Naive thymus-derived CD4-positive, alpha-beta T cell (primary cell): ENCODE measurements at regions not wholly inside any gene's neighbourhood (a gene's known extent, or its start where the extent isn't known, plus 50 kb on each side); places are given as distances from the start of the nearest gene placed in this dataset.
A peak's percentile ranks its signal among the peaks of the same experiment; 100 is the strongest.

Experiments
- ATAC-seq: fragments of 150-1000 bp; cut with Tn5 transposase; 2 replicates; pipeline ENCODE4 v1.10.0; 2021; ENCODE audit warnings: mild to moderate bottlenecking, moderate library complexity
- CTCF ChIA-PET: fragments of 350-600 bp; sonication (Branson Sonifier 250); formaldehyde crosslinking; loops from one replicate; lab custom pipeline; 2021; ENCODE audit warnings: antibody characterized with exemption; lab: Charles Lee
- POLR2A ChIA-PET: fragments of 350-600 bp; sonication (Branson Sonifier 250); formaldehyde crosslinking; loops from one replicate; lab custom pipeline; 2021; ENCODE audit warnings: antibody characterized with exemption, inconsistent platforms; lab: Charles Lee
- DNase-seq, 9 donors: peaks; one replicate each; pipeline versions ENCODE4 v3.0.0 to v3.0.0-alpha.2; 2020 to 2022; ENCODE audit warnings: mixed read lengths in 1 of 9
- H3K27ac ChIP-seq: one replicate; pipeline ENCODE4 v1.7.0; 2013; ENCODE audit warnings: mild to moderate bottlenecking, low read depth, low read length, moderate library complexity
- H3K27me3 ChIP-seq, 2 donors: one replicate each; pipeline ENCODE4 v1.7.0; 2013; ENCODE audit warnings: low read length in 2 of 2, mild to moderate bottlenecking in 2 of 2, moderate library complexity in 2 of 2; ENCODE audit not compliant: control insufficient read depth in 2 of 2, insufficient read depth in 2 of 2
- H3K36me3 ChIP-seq, 3 experiments: 1 replicate in 2 of 3; 2 replicates in 1 of 3; pipeline ENCODE4 v1.7.0; 2013; ENCODE audit warnings: low read length in 3 of 3, mild to moderate bottlenecking in 3 of 3, moderate library complexity in 1 of 3; ENCODE audit not compliant: insufficient read depth in 3 of 3, control insufficient read depth in 2 of 3
- H3K4me1 ChIP-seq, 2 donors: one replicate each; pipeline ENCODE4 v1.7.0; 2013; ENCODE audit warnings: low read length in 2 of 2, mild to moderate bottlenecking in 2 of 2, moderate library complexity in 1 of 2; ENCODE audit not compliant: control insufficient read depth in 2 of 2, insufficient read depth in 2 of 2
- H3K4me3 ChIP-seq: 2 replicates; pipeline ENCODE4 v1.7.0; 2013; ENCODE audit warnings: mild to moderate bottlenecking, low read length
- H3K9me3 ChIP-seq, 3 experiments: 1 replicate in 2 of 3; 2 replicates in 1 of 3; pipeline ENCODE4 v1.7.0; 2013; ENCODE audit warnings: low read length in 3 of 3; ENCODE audit not compliant: control insufficient read depth in 2 of 3
- H3K27ac Mint-ChIP-seq, 9 donors: one replicate each; pipeline ENCODE4 v1.8.0; 2020 to 2022; ENCODE audit warnings: mixed read lengths in 9 of 9, mild to moderate bottlenecking in 8 of 9, moderate library complexity in 5 of 9, inconsistent platforms in 2 of 9
- H3K27me3 Mint-ChIP-seq, 5 donors: one replicate each; pipeline ENCODE4 v1.8.0; 2021 to 2022; ENCODE audit warnings: mixed read lengths in 5 of 5, mild to moderate bottlenecking in 1 of 5
- H3K36me3 Mint-ChIP-seq, 5 donors: one replicate each; pipeline ENCODE4 v1.8.0; 2020 to 2022; ENCODE audit warnings: mixed read lengths in 5 of 5, mild to moderate bottlenecking in 3 of 5, inconsistent platforms in 1 of 5
- H3K4me1 Mint-ChIP-seq, 7 donors: one replicate each; pipeline ENCODE4 v1.8.0; 2020 to 2022; ENCODE audit warnings: mixed read lengths in 7 of 7, mild to moderate bottlenecking in 3 of 7, inconsistent platforms in 1 of 7
- H3K4me3 Mint-ChIP-seq, 10 donors: one replicate each; pipeline ENCODE4 v1.8.0; 2020 to 2022; ENCODE audit warnings: mild to moderate bottlenecking in 10 of 10, mixed read lengths in 10 of 10, moderate library complexity in 6 of 10, inconsistent platforms in 2 of 10
- H3K9me3 Mint-ChIP-seq, 11 donors: one replicate each; pipeline ENCODE4 v1.8.0; 2020 to 2022; ENCODE audit warnings: mixed read lengths in 11 of 11, mild to moderate bottlenecking in 4 of 11, inconsistent platforms in 1 of 11, moderate library complexity in 1 of 11
- intact Hi-C, 2 donors: fragments of 100-400 bp; cut with micrococcal nuclease; formaldehyde crosslinking; loops; one replicate each; pipeline ENCODE4 v1.15.1; 2023

DNA sequence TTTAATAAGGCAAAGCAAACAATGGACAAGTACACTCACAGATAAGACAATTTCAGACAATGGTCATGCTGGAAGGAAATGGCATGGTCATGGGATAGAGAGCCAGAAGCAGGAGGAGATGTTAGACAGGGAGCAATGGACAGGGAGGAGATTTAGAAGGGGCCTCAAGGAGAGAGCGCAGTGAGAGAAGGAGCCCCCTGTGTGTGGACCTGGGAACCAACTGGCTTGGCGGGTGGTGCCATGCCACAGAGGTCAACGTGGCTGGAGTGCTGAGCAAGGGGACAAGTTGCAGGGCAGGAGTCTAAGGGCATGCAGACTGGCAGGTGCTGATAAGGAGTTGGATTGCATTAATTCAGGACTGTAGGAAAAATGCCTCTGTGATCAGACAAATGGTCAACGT, 75.3 kb upstream of the UQCRFS1 start:
- intact Hi-C loops, result no loop called here
- POLR2A ChIA-PET, result no interaction called here

DNA sequence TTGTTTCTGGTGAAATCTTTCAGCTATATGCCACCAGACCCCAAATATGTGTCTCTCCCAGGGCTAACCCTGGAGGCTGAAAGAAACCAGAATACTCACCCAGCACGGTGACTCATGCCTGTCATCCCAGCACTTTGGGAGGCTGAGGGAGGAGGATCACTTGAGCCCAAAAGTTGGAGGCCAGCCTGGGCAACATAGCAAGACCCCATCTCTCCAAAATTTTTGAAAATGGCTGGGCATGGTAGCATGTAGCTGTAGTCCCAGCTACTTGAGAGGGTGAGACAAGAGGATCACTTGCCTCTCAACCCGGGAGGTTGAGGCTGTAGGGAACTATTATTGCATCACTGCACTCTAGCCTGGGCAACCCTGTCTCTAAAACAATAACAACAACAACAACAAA, 76.1 kb upstream of the UQCRFS1 start:
- CTCF ChIA-PET, result no interaction called here
- Mint-ChIP-seq H3K27me3 (peaks cover 7 to 55% (median 23%) of the 10 kb centered on the region in 5 donors), H3K27ac (no peak overlapping the region), H3K36me3 (no peaks in the 10 kb centered on the region), H3K4me1 (peaks cover 0 to 2% (median 0%) of the 10 kb centered on the region in 7 donors), H3K4me3 (no peak overlapping the region), H3K9me3 (peaks cover 0 to 4% (median 0%) of the 10 kb centered on the region in 11 donors)
- no peak overlapping the region for H3K4me3 ChIP-seq
- DNase-seq (no peak), ATAC-seq (no peak)
- H3K27me3 ChIP-seq, result no peaks in the 10 kb centered on the region
- H3K27ac ChIP-seq, result no peak overlapping the region
- intact Hi-C loops, result no loop called here
- POLR2A ChIA-PET, result no interaction called here
- H3K9me3 ChIP-seq, result no peaks in the 10 kb centered on the region
- peaks cover 0 to 4% of the 10 kb centered on the region in 2 donors for H3K4me1 ChIP-seq
- no peaks in the 10 kb centered on the region for H3K36me3 ChIP-seq

More for the DNA sequence above, 75.3 kb upstream of the UQCRFS1 start:
- H3K27me3 Mint-ChIP-seq, result peaks cover 9 to 55% (median 22%) of the 10 kb centered on the region in 5 donors
- Histone ChIP-seq H3K4me3 (no peak overlapping the region), H3K27ac (no peak overlapping the region), H3K36me3 (no peaks in the 10 kb centered on the region), H3K9me3 (no peaks in the 10 kb centered on the region), H3K4me1 (no peaks in the 10 kb centered on the region), H3K27me3 (no peaks in the 10 kb centered on the region)
- peaks cover 0 to 4% (median 0%) of the 10 kb centered on the region in 11 donors for H3K9me3 Mint-ChIP-seq
- H3K27ac Mint-ChIP-seq, result no peak overlapping the region
- H3K4me3 Mint-ChIP-seq, result no peak overlapping the region
- H3K4me1 Mint-ChIP-seq, result peaks cover 0 to 2% (median 0%) of the 10 kb centered on the region in 7 donors
- ATAC-seq, result no peak
- no peaks in the 10 kb centered on the region for H3K36me3 Mint-ChIP-seq
- CTCF ChIA-PET, result no interaction called here
- DNase-seq, result no peak

- peaks cover 0 to 4% (median 0%) of the 10 kb centered on the region in 11 donors for H3K9me3 Mint-ChIP-seq
- H3K4me1 ChIP-seq, result peaks cover 0 to 4% of the 10 kb centered on the region in 2 donors
- H3K36me3 ChIP-seq, result no peaks in the 10 kb centered on the region
- no peak overlapping the region for H3K27ac ChIP-seq
- H3K4me3 ChIP-seq, result no peak overlapping the region
- intact Hi-C loops, result no loop called here
- H3K4me1 Mint-ChIP-seq, result peaks cover 0 to 2% (median 0%) of the 10 kb centered on the region in 7 donors
- DNase-seq (no peak), ATAC-seq (no peak)
- no peaks in the 10 kb centered on the region for H3K9me3 ChIP-seq
- H3K27me3 ChIP-seq, result no peaks in the 10 kb centered on the region
- CTCF ChIA-PET, result no interaction called here
- POLR2A ChIA-PET, result no interaction called here
- H3K4me3 Mint-ChIP-seq, result no peak overlapping the region
- H3K27ac Mint-ChIP-seq, result no peak overlapping the region
- no peaks in the 10 kb centered on the region for H3K36me3 Mint-ChIP-seq
- H3K27me3 Mint-ChIP-seq, result peaks cover 4 to 50% (median 23%) of the 10 kb centered on the region in 5 donors
Measured at GRCh38 chr19:29290853-29291252, 77.9 kb upstream of the UQCRFS1 start.

DNA sequence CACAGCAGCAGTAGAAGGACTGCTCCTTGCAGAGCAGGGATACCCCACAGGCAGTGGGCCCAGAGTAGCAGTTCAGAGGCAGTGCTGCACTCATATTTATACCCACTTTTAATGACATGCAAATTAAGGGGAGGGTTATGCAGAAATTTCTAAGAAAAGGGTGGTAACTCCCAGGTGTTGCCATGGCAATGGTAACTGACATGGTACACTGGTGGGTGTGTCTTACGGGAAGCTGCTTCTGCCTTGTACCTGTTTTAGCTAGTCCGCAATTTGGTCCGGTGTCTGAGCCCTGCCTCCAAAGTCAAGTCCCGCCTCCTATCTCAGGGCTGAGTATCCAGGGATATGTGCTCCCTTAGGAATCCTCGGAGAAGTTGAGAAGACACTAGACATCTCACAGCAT, 79.2 kb upstream of the UQCRFS1 start:
- H3K36me3 Mint-ChIP-seq, result no peaks in the 10 kb centered on the region
- Histone ChIP-seq H3K4me1 (peaks cover 0 to 4% of the 10 kb centered on the region in 2 donors), H3K4me3 (no peak overlapping the region), H3K9me3 (no peaks in the 10 kb centered on the region), H3K27ac (no peak overlapping the region), H3K27me3 (no peaks in the 10 kb centered on the region), H3K36me3 (no peaks in the 10 kb centered on the region)
- no peak for ATAC-seq
- H3K4me3 Mint-ChIP-seq, result no peak overlapping the region
- no peak overlapping the region for H3K27ac Mint-ChIP-seq
- intact Hi-C loops, result no loop called here
- ChIA-PET CTCF (no interaction called here), POLR2A (no interaction called here)
- H3K4me1 Mint-ChIP-seq, result peaks cover 0 to 2% (median 0%) of the 10 kb centered on the region in 7 donors
- H3K27me3 Mint-ChIP-seq, result peaks cover 2 to 50% (median 23%) of the 10 kb centered on the region in 5 donors
- DNase-seq, result no peak
- H3K9me3 Mint-ChIP-seq, result peaks cover 0 to 4% (median 0%) of the 10 kb centered on the region in 11 donors

DNA sequence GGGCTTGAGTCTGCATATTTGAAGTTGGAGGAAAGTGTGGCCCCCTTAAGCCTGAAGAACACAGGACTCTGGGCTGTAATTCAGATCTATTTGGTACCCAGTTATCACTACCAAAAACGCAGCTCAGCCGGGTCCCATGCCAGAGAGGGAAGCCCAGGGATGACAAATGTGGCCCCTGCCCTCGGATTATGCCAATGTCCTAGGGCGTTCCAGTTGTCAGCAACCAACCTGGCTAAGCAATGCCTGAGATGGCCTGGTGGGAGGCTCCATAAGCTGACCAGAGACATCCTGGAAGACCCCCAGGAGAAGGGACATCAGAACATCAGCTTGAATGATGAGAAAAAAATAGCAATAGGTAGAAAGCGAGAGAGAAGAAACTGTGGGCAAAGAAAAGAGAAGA, 79.6 kb upstream of the UQCRFS1 start:
- intact Hi-C loops, result no loop called here
- ChIA-PET POLR2A (no interaction called here), CTCF (no interaction called here)
- Mint-ChIP-seq H3K4me1 (peaks cover 0 to 2% (median 0%) of the 10 kb centered on the region in 7 donors), H3K27ac (peak overlapping the region in 1 of 9 donors; percentile 22), H3K9me3 (peaks cover 0 to 4% (median 0%) of the 10 kb centered on the region in 11 donors), H3K36me3 (no peaks in the 10 kb centered on the region), H3K27me3 (peaks cover 2 to 49% (median 23%) of the 10 kb centered on the region in 5 donors), H3K4me3 (no peak overlapping the region)
- no peak for DNase-seq
- Histone ChIP-seq H3K9me3 (no peaks in the 10 kb centered on the region), H3K4me1 (peaks cover 0 to 4% of the 10 kb centered on the region in 2 donors), H3K36me3 (no peaks in the 10 kb centered on the region), H3K27me3 (no peaks in the 10 kb centered on the region), H3K4me3 (no peak overlapping the region), H3K27ac (no peak overlapping the region)
- no peak for ATAC-seq

- DNase-seq (no peak), ATAC-seq (no peak)
- H3K9me3 Mint-ChIP-seq, result peaks cover 0 to 2% (median 0%) of the 10 kb centered on the region in 11 donors
- Histone ChIP-seq H3K27ac (no peak overlapping the region), H3K36me3 (no peaks in the 10 kb centered on the region), H3K9me3 (no peaks in the 10 kb centered on the region), H3K27me3 (no peaks in the 10 kb centered on the region), H3K4me3 (no peak overlapping the region), H3K4me1 (peaks cover 0 to 4% of the 10 kb centered on the region in 2 donors)
- CTCF ChIA-PET, result no interaction called here
- H3K36me3 Mint-ChIP-seq, result no peaks in the 10 kb centered on the region
- H3K4me1 Mint-ChIP-seq, result peaks cover 0 to 2% (median 0%) of the 10 kb centered on the region in 7 donors
- POLR2A ChIA-PET, result no interaction called here
- H3K4me3 Mint-ChIP-seq, result peak overlapping the region in 1 of 10 donors; percentile 18
- H3K27me3 Mint-ChIP-seq, result peaks cover 2 to 41% (median 27%) of the 10 kb centered on the region in 5 donors
- no peak overlapping the region for H3K27ac Mint-ChIP-seq
- intact Hi-C loops, result no loop called here
Measured at GRCh38 chr19:29293292-29293691, 80.3 kb upstream of the UQCRFS1 start.

DNA sequence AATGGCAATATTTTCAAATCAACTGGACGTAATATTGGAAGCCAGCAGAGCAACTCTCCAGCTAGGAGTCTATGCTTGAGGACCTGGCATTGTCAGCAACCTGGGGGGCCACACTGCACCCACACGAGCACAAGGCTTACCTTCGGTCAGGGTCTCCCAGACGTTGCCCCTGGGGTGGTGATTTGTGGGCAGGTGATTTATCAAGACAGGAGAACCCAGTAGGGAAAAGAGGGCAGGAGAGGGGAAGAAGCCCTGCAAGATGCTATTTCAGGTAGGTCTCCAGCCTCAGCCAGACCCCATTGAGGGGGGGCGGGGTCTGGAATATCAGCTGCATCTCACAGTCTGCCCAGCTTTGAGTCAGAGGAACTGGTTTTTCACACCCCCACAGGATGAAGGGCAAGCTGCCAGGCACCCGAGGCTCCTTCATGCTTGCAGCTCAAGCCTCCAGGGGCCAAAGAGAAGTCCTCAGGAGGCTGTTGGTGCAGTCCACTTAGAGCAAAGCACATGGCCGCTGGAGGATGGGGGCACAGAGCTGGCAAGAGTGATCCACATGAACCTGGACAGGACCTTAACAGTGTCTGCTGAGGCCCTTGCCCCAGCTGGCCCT, 80.9 kb upstream of the UQCRFS1 start:
- Histone ChIP-seq H3K4me1 (peaks cover 0 to 4% of the 10 kb centered on the region in 2 donors), H3K9me3 (no peaks in the 10 kb centered on the region), H3K27me3 (no peaks in the 10 kb centered on the region), H3K36me3 (no peaks in the 10 kb centered on the region), H3K4me3 (no peak overlapping the region), H3K27ac (no peak overlapping the region)
- Mint-ChIP-seq H3K27ac (no peak overlapping the region), H3K36me3 (no peaks in the 10 kb centered on the region), H3K9me3 (peaks cover 0 to 2% (median 0%) of the 10 kb centered on the region in 11 donors), H3K27me3 (peaks cover 2 to 38% (median 26%) of the 10 kb centered on the region in 5 donors), H3K4me3 (peak overlapping the region in 1 of 10 donors; percentile 18), H3K4me1 (peaks cover 0 to 2% (median 0%) of the 10 kb centered on the region in 7 donors)
- POLR2A ChIA-PET, result no interaction called here
- CTCF ChIA-PET, result no interaction called here
- intact Hi-C loops, result no loop called here
- DNase-seq (no peak), ATAC-seq (no peak)
